Osteocyte (in vitro differentiated cells): ENCODE measurements at regions not wholly inside any gene's neighbourhood (a gene's known extent, or its start where the extent isn't known, plus 50 kb on each side); places are given as distances from the start of the nearest gene placed in this dataset.

Experiments
- DNase-seq: peaks from one replicate; pipeline ENCODE4 v3.0.0; 2021; ENCODE audit warnings: mixed read lengths; ENCODE audit not compliant: unreplicated experiment; ENCODE audit errors: extremely low spot score
- H3K27ac Mint-ChIP-seq: one replicate; pipeline ENCODE4 v1.8.0; 2021; ENCODE audit warnings: mild to moderate bottlenecking, mixed read lengths; ENCODE audit not compliant: unreplicated experiment
- H3K27me3 Mint-ChIP-seq: one replicate; pipeline ENCODE4 v1.8.0; 2021; ENCODE audit warnings: mixed read lengths; ENCODE audit not compliant: unreplicated experiment
- H3K36me3 Mint-ChIP-seq: one replicate; pipeline ENCODE4 v1.8.0; 2021; ENCODE audit warnings: mixed read lengths; ENCODE audit not compliant: unreplicated experiment
- H3K4me1 Mint-ChIP-seq: one replicate; pipeline ENCODE4 v1.8.0; 2021; ENCODE audit warnings: mixed read lengths; ENCODE audit not compliant: unreplicated experiment
- H3K4me3 Mint-ChIP-seq: one replicate; pipeline ENCODE4 v1.8.0; 2021; ENCODE audit warnings: mild to moderate bottlenecking, moderate library complexity, mixed read lengths; ENCODE audit not compliant: unreplicated experiment
- H3K9me3 Mint-ChIP-seq: one replicate; pipeline ENCODE4 v1.8.0; 2021; ENCODE audit warnings: mixed read lengths; ENCODE audit not compliant: unreplicated experiment
- TF ChIP-seq, protein P1 (sequence below): fragments of 200-600 bp; sonication (generic); IDR thresholded peaks from 2 replicates; pipeline ENCODE4 v1.5.0; 2021; ENCODE audit warnings: antibody characterized with exemption, mild to moderate bottlenecking, moderate library complexity

- peaks cover 27% of the 10 kb centered on the region for H3K4me1 Mint-ChIP-seq
- no peak overlapping the region for H3K27ac Mint-ChIP-seq
- TF ChIP-seq, protein P1, sequence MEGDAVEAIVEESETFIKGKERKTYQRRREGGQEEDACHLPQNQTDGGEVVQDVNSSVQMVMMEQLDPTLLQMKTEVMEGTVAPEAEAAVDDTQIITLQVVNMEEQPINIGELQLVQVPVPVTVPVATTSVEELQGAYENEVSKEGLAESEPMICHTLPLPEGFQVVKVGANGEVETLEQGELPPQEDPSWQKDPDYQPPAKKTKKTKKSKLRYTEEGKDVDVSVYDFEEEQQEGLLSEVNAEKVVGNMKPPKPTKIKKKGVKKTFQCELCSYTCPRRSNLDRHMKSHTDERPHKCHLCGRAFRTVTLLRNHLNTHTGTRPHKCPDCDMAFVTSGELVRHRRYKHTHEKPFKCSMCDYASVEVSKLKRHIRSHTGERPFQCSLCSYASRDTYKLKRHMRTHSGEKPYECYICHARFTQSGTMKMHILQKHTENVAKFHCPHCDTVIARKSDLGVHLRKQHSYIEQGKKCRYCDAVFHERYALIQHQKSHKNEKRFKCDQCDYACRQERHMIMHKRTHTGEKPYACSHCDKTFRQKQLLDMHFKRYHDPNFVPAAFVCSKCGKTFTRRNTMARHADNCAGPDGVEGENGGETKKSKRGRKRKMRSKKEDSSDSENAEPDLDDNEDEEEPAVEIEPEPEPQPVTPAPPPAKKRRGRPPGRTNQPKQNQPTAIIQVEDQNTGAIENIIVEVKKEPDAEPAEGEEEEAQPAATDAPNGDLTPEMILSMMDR = no peak
- no peaks in the 10 kb centered on the region for H3K27me3 Mint-ChIP-seq
- H3K9me3 Mint-ChIP-seq = peaks cover 5% of the 10 kb centered on the region
- H3K36me3 Mint-ChIP-seq = peaks cover 2% of the 10 kb centered on the region
- no peak overlapping the region for H3K4me3 Mint-ChIP-seq
- no peak for DNase-seq
Measured at GRCh38 chr3:170709046-170709445, 123.2 kb upstream of the SLC7A14 start.

DNA sequence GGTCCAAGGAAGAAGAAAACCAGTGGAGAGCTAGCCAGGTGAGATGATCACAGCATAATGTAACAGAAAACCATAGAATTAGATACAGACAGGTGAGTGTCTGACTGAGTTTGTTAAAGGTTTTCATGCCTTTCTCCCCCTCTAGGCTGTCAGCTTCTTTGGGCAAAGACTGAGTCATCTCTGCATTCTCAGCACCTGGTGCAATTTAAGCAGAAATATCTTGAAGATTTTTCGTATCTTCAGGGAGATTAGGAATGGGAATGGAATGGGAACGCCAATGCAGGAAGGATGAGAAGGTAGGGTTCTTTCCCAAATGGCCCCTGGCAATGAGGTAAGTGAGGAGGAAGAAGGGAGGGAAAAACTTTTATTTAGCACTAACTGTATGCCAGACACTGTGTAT is 122.0 kb upstream of the SLC7A14 start:
- TF ChIP-seq, protein P1 = no peak
- H3K4me1 Mint-ChIP-seq = peaks cover 17% of the 10 kb centered on the region

GRCh38 chr3:170705131-170705530 is 119.3 kb upstream of the SLC7A14 start:
- H3K4me3 Mint-ChIP-seq = no peak overlapping the region
- no peak overlapping the region for H3K27ac Mint-ChIP-seq
- H3K36me3 Mint-ChIP-seq = peaks cover 2% of the 10 kb centered on the region
- DNase-seq = no peak
- H3K27me3 Mint-ChIP-seq = no peaks in the 10 kb centered on the region
- TF ChIP-seq, protein P1 = no peak
- no peaks in the 10 kb centered on the region for H3K9me3 Mint-ChIP-seq
- H3K4me1 Mint-ChIP-seq = peaks cover 17% of the 10 kb centered on the region

More for the DNA sequence above, 122.0 kb upstream of the SLC7A14 start:
- no peak for DNase-seq
- Mint-ChIP-seq H3K27me3 (no peaks in the 10 kb centered on the region), H3K27ac (no peak overlapping the region), H3K4me3 (no peak overlapping the region), H3K9me3 (peaks cover 5% of the 10 kb centered on the region), H3K36me3 (peaks cover 2% of the 10 kb centered on the region)

- DNase-seq = no peak
- Mint-ChIP-seq H3K4me1 (peaks cover 17% of the 10 kb centered on the region), H3K27ac (no peak overlapping the region), H3K27me3 (no peaks in the 10 kb centered on the region), H3K9me3 (no peaks in the 10 kb centered on the region), H3K36me3 (no peaks in the 10 kb centered on the region), H3K4me3 (no peak overlapping the region)
- TF ChIP-seq, protein P1 = no peak
Measured at GRCh38 chr3:170703121-170703588, 117.3 kb upstream of the SLC7A14 start.

DNA sequence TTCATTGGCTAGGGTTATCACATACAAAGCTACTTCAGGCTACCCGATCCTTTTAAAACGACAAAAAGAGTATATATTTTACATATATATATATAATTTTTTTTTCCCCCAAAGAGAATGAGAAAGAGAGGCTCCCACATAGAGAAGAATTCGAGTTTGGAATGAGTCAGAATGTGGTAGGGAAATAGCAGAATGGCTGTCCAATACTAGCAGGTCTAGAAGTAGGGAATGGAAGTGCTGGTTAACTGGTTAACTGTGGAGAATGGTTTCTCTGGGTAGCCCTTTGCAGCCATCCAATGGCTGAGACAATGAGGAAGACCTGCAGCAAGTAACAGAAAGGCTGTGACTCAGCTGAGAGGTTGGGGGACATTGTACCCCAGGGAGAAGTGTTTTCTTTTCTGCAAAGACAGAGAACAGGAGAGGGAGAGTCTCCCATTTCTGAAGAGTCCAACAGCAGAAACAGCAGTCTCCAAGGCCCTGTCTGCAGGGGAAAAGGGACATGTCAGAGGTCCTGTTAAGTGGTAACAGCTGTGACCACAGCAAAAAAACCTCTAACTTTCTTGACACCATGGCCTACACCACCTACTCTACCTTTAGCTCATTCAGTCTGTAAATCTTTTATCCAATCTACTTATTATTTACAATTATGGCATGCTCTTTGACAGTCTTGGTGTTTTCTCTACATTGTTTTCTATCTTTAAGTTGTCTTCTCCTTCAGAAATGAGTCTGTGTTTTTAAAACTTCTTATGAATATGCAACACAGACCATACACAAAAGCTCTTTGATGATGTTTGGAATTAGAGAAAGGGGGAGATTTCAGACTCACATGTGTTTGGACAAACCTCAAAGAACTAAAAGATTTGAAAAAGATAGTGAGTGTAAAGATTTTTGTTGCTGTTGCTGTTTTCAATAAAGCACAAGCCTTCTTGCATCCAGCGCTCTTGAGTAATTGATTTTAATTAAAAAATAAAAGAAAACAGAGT is 116.1 kb upstream of the SLC7A14 start:
- Mint-ChIP-seq H3K36me3 (no peaks in the 10 kb centered on the region), H3K27ac (no peak overlapping the region), H3K27me3 (no peaks in the 10 kb centered on the region), H3K4me1 (peaks cover 25% of the 10 kb centered on the region), H3K4me3 (no peak overlapping the region), H3K9me3 (no peaks in the 10 kb centered on the region)
- DNase-seq = no peak
- TF ChIP-seq, protein P1 = no peak
